HCT116 (cell line): ENCODE measurements at regions not wholly inside any gene's neighbourhood (a gene's known extent, or its start where the extent isn't known, plus 50 kb on each side); places are given as distances from the start of the nearest gene placed in this dataset.

Experiments
- ATAC-seq: fragments of 200-7000 bp; cut with Tn5 transposase; 2 replicates; pipeline ENCODE4 v1.9.1; 2020; ENCODE audit warnings: mild to moderate bottlenecking, moderate library complexity
- BruUV-seq: library from RNA; stranded (reverse); fragments of 400-500 nt; replicated peaks from 2 replicates; lab custom pipeline; 2021; lab: Mats Ljungman, UMichigan
- CTCF ChIA-PET: fragments of 300-600 bp; sonication (Branson Sonifier 250); formaldehyde crosslinking; loops from one replicate; lab custom pipeline; 2021; ENCODE audit warnings: antibody characterized with exemption; lab: Charles Lee
- POLR2A ChIA-PET: fragments of 300-600, 350-600 bp; sonication (Branson Sonifier 250); formaldehyde crosslinking; loops from one replicate; lab custom pipeline; 2021; ENCODE audit warnings: antibody characterized with exemption; lab: Charles Lee
- RAD21 ChIA-PET, 2 experiments: fragments of 300-600 bp; sonication (Branson Sonifier 250); formaldehyde crosslinking; loops; one replicate each; lab custom pipeline; 2023; ENCODE audit warnings: low total read pairs in 2 of 2; ENCODE audit not compliant: uncharacterized antibody in 2 of 2, unreplicated experiment in 2 of 2, low non-redundant PET in 1 of 2; lab: Charles Lee
- DNase-seq: peaks from one replicate; pipeline ENCODE4 v3.0.0-alpha.2; 2010; ENCODE audit warnings: low read depth, low spot score
- H2AFZ ChIP-seq: fragments of 200-600 bp; shearing (Covaris generic), sonication (generic); 2 replicates; pipeline ENCODE4 v1.6.1; 2017; ENCODE audit warnings: low read depth, mixed run types, mixed read lengths, antibody characterized with exemption, low read length; ENCODE audit not compliant: poor library complexity, severe bottlenecking
- H3K27ac ChIP-seq: 2 replicates; pipeline ENCODE4 v1.5.1; 2012; ENCODE audit warnings: low read depth, low read length
- H3K27me3 ChIP-seq: fragments of 200-600 bp; sonication (generic); 2 replicates; pipeline ENCODE4 v1.6.1; 2016; ENCODE audit warnings: mixed run types, low read length, mixed read lengths; ENCODE audit not compliant: insufficient read depth
- H3K36me3 ChIP-seq, 2 experiments: fragments of 200-500 bp in 1 of 2; fragments of 200-600 bp in 1 of 2; sonication (Bioruptor generic) in 1 of 2; sonication (generic) in 1 of 2; 2 replicates each; pipeline versions ENCODE4 v1.5.1 to v1.6.1; 2014 to 2016; ENCODE audit warnings: low read length in 2 of 2, inconsistent platforms in 1 of 2, mixed read lengths in 1 of 2, mixed run types in 1 of 2; ENCODE audit not compliant: insufficient read depth in 2 of 2, control insufficient read depth in 1 of 2
- H3K4me1 ChIP-seq, 2 experiments: fragments of 200-600 bp in 1 of 2; sonication (generic) in 1 of 2; 2 replicates each; pipeline versions ENCODE4 v1.5.1 to v1.6.1; 2012 to 2017; ENCODE audit warnings: low read length in 2 of 2, inconsistent platforms in 1 of 2, mild to moderate bottlenecking in 1 of 2, mixed read lengths in 1 of 2, mixed run types in 1 of 2, moderate library complexity in 1 of 2; ENCODE audit not compliant: insufficient read depth in 2 of 2, control insufficient read depth in 1 of 2
- H3K4me2 ChIP-seq: fragments of 200-600 bp; sonication (generic); 2 replicates; pipeline ENCODE4 v1.6.1; 2017; ENCODE audit warnings: mixed run types, low read length, mixed read lengths
- H3K4me3 ChIP-seq, 2 experiments: fragments of 200-600 bp in 1 of 2; sonication (generic) in 1 of 2; replicated peaks in 1 of 2; 2 replicates each; pipeline ENCODE4 v1.5.1; 2011 to 2016; ENCODE audit warnings: low read length in 2 of 2, control low read depth in 1 of 2, low read depth in 1 of 2, mild to moderate bottlenecking in 1 of 2, mixed read lengths in 1 of 2, mixed run types in 1 of 2
- H3K79me2 ChIP-seq: fragments of 200-600 bp; sonication (generic); 2 replicates; pipeline ENCODE4 v1.6.1; 2017; ENCODE audit warnings: mild to moderate bottlenecking, mixed run types, low read length, moderate library complexity, mixed read lengths; ENCODE audit not compliant: insufficient read depth
- H3K9ac ChIP-seq: fragments of 200-600 bp; sonication (generic); 2 replicates; pipeline ENCODE4 v1.6.1; 2016; ENCODE audit warnings: low read length, mixed read lengths
- H3K9me2 ChIP-seq: fragments of 200-600 bp; sonication (generic), shearing (Covaris generic); 2 replicates; pipeline ENCODE4 v1.6.1; 2017; ENCODE audit warnings: mixed run types, mild to moderate bottlenecking, moderate library complexity; ENCODE audit not compliant: insufficient read depth
- H3K9me3 ChIP-seq, 2 experiments: fragments of 200-500 bp in 1 of 2; fragments of 200-600 bp in 1 of 2; sonication (Bioruptor generic) in 1 of 2; sonication (generic) in 1 of 2; 2 replicates each; pipeline ENCODE4 v1.6.1; 2014 to 2017; ENCODE audit warnings: low read length in 2 of 2, mixed read lengths in 2 of 2, inconsistent platforms in 1 of 2, low read depth in 1 of 2, mild to moderate bottlenecking in 1 of 2, mixed run types in 1 of 2, moderate library complexity in 1 of 2; ENCODE audit not compliant: control insufficient read depth in 1 of 2, insufficient read depth in 1 of 2
- H4K20me1 ChIP-seq: fragments of 200-600 bp; sonication (generic), shearing (Covaris generic); 2 replicates; pipeline ENCODE4 v1.6.1; 2017; ENCODE audit warnings: mixed run types, mild to moderate bottlenecking, moderate library complexity; ENCODE audit not compliant: insufficient read depth
- CEBPB ChIP-seq: IDR thresholded peaks from 2 replicates; pipeline ENCODE4 v1.6.1; 2012; ENCODE audit warnings: low read depth
- EGR1 ChIP-seq: IDR thresholded peaks from 2 replicates; pipeline ENCODE4 v1.6.1; 2012; ENCODE audit warnings: low read depth
- ELF1 ChIP-seq: IDR thresholded peaks from 2 replicates; pipeline ENCODE4 v1.6.1; 2012; ENCODE audit warnings: low read depth, borderline replicate concordance
- EZH2 ChIP-seq: fragments of 200-600 bp; sonication (generic); IDR thresholded peaks from 2 replicates; pipeline ENCODE4 v1.6.1; 2017; ENCODE audit warnings: antibody characterized with exemption, mixed run types
- EZH2phosphoT487 ChIP-seq: fragments of 200-600 bp; IDR thresholded peaks from 2 replicates; pipeline ENCODE4 v1.6.1; 2018; ENCODE audit warnings: antibody characterized with exemption, borderline replicate concordance
- FOSL1 ChIP-seq: IDR thresholded peaks from 2 replicates; pipeline ENCODE4 v1.6.1; 2012; ENCODE audit warnings: low read depth
- JUND ChIP-seq: IDR thresholded peaks from 2 replicates; pipeline ENCODE4 v1.6.1; 2012
- POLR2A ChIP-seq: IDR thresholded peaks from 2 replicates; pipeline ENCODE4 v1.7.0; 2011; ENCODE audit warnings: borderline replicate concordance; ENCODE audit not compliant: insufficient read depth, insufficient read length; ENCODE audit errors: extremely low read depth
- POLR2AphosphoS5 ChIP-seq: IDR thresholded peaks from 2 replicates; pipeline ENCODE4 v1.6.1; 2011; ENCODE audit warnings: mild to moderate bottlenecking, low read depth, low read length, moderate library complexity
- SIN3A ChIP-seq: IDR thresholded peaks from 2 replicates; pipeline ENCODE4 v1.6.1; 2012; ENCODE audit warnings: low read depth
- TCF7L2 ChIP-seq: IDR thresholded peaks from 2 replicates; pipeline ENCODE4 v1.7.0; 2011; ENCODE audit warnings: borderline replicate concordance, inconsistent platforms; ENCODE audit not compliant: insufficient read depth, insufficient read length; ENCODE audit errors: extremely low read depth
- ZFX ChIP-seq: fragments of 450-650 bp; IDR thresholded peaks from 2 replicates; pipeline ENCODE4 v1.6.1; 2017
- ZNF274 ChIP-seq: fragments of 200-500 bp; sonication (Bioruptor generic); IDR thresholded peaks from 2 replicates; pipeline ENCODE4 v1.6.1; 2014; ENCODE audit warnings: mild to moderate bottlenecking, low read depth, low read length, inconsistent platforms
- intact Hi-C: fragments of 100-400 bp; cut with micrococcal nuclease; formaldehyde crosslinking; loops from 2 replicates; pipeline ENCODE4 v1.10.0; 2022
- TF ChIP-seq, protein P1 (sequence below): IDR thresholded peaks from 2 replicates; pipeline ENCODE4 v1.6.1; 2012
- TF ChIP-seq, protein P2 (sequence below), 3 experiments: fragments of 200-600 bp in 1 of 3; sonication (generic) in 1 of 3; IDR thresholded peaks in 2 of 3; conservative IDR thresholded peaks in 1 of 3; 2 replicates each; pipeline ENCODE4 v1.5.1; 2012 to 2017; ENCODE audit warnings: low read depth in 2 of 3, low read length in 2 of 3, antibody characterized with exemption in 1 of 3, borderline replicate concordance in 1 of 3, control low read depth in 1 of 3, mild to moderate bottlenecking in 1 of 3, mixed read lengths in 1 of 3, mixed run types in 1 of 3, moderate library complexity in 1 of 3; ENCODE audit not compliant: insufficient read depth in 1 of 3
- TF ChIP-seq, protein P3 (sequence below): IDR thresholded peaks from 2 replicates; pipeline ENCODE4 v1.6.1; 2012; ENCODE audit warnings: low read depth
- TF ChIP-seq, protein P4 (sequence below): IDR thresholded peaks from 2 replicates; pipeline ENCODE4 v1.6.1; 2011; ENCODE audit warnings: mild to moderate bottlenecking, low read length, moderate library complexity; ENCODE audit not compliant: insufficient replicate concordance; ENCODE audit errors: extremely low read depth

DNA sequence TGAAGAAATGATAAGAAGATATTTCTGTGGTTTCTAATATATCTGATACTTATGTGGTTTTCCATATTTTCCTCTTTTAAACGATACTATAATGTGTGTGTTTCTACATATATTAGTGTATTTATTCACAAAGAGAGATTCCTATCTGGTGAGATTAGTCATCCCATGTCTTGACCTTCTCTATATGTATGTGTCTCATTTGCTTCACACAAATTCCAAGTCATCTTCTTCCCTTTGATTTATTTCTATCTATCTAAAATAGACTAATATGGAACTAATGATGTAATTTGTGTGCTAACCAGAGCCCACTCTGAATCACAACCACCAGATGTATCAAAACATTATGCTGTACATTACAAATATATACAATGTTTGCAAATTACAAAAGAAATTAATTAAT lies 154.7 kb upstream of the KCNMB2 start:
- ChIA-PET RAD21 (no interaction called here), POLR2A (no interaction called here)
- Histone ChIP-seq H3K27me3 (no peaks in the 10 kb centered on the region), H2AFZ (no peak overlapping the region), H3K4me2 (no peak overlapping the region), H3K4me3 (no peak overlapping the region), H3K79me2 (no peaks in the 10 kb centered on the region), H3K4me1 (no peaks in the 10 kb centered on the region), H3K27ac (no peak overlapping the region), H3K36me3 (no peaks in the 10 kb centered on the region)
- DNase-seq (no peak), ATAC-seq (no peak)
- TF ChIP-seq CEBPB, result no peak
- TF ChIP-seq FOSL1, result no peak
- TF ChIP-seq ZNF274, result no peak
- no peak for TF ChIP-seq EZH2
- no peak for TF ChIP-seq EGR1
- TF ChIP-seq, protein P1, sequence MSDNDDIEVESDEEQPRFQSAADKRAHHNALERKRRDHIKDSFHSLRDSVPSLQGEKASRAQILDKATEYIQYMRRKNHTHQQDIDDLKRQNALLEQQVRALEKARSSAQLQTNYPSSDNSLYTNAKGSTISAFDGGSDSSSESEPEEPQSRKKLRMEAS, result no peak
- TF ChIP-seq, protein P2, sequence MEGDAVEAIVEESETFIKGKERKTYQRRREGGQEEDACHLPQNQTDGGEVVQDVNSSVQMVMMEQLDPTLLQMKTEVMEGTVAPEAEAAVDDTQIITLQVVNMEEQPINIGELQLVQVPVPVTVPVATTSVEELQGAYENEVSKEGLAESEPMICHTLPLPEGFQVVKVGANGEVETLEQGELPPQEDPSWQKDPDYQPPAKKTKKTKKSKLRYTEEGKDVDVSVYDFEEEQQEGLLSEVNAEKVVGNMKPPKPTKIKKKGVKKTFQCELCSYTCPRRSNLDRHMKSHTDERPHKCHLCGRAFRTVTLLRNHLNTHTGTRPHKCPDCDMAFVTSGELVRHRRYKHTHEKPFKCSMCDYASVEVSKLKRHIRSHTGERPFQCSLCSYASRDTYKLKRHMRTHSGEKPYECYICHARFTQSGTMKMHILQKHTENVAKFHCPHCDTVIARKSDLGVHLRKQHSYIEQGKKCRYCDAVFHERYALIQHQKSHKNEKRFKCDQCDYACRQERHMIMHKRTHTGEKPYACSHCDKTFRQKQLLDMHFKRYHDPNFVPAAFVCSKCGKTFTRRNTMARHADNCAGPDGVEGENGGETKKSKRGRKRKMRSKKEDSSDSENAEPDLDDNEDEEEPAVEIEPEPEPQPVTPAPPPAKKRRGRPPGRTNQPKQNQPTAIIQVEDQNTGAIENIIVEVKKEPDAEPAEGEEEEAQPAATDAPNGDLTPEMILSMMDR (IDR thresholded peaks at IDR 0.05 in 2 of 3, conservative IDR thresholded peaks at IDR 0.05 in 1 of 3; ENCODE audit: borderline replicate concordance in 1 of 3, insufficient read depth in 1 of 3, low read depth in 2 of 3, low read length in 2 of 3), result no peak
- TF ChIP-seq POLR2A, result no peak
- TF ChIP-seq EZH2phosphoT487, result no peak
- TF ChIP-seq JUND, result no peak
- TF ChIP-seq TCF7L2, result no peak
- TF ChIP-seq, protein P3, sequence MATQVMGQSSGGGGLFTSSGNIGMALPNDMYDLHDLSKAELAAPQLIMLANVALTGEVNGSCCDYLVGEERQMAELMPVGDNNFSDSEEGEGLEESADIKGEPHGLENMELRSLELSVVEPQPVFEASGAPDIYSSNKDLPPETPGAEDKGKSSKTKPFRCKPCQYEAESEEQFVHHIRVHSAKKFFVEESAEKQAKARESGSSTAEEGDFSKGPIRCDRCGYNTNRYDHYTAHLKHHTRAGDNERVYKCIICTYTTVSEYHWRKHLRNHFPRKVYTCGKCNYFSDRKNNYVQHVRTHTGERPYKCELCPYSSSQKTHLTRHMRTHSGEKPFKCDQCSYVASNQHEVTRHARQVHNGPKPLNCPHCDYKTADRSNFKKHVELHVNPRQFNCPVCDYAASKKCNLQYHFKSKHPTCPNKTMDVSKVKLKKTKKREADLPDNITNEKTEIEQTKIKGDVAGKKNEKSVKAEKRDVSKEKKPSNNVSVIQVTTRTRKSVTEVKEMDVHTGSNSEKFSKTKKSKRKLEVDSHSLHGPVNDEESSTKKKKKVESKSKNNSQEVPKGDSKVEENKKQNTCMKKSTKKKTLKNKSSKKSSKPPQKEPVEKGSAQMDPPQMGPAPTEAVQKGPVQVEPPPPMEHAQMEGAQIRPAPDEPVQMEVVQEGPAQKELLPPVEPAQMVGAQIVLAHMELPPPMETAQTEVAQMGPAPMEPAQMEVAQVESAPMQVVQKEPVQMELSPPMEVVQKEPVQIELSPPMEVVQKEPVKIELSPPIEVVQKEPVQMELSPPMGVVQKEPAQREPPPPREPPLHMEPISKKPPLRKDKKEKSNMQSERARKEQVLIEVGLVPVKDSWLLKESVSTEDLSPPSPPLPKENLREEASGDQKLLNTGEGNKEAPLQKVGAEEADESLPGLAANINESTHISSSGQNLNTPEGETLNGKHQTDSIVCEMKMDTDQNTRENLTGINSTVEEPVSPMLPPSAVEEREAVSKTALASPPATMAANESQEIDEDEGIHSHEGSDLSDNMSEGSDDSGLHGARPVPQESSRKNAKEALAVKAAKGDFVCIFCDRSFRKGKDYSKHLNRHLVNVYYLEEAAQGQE, result no peak
- TF ChIP-seq, protein P4, sequence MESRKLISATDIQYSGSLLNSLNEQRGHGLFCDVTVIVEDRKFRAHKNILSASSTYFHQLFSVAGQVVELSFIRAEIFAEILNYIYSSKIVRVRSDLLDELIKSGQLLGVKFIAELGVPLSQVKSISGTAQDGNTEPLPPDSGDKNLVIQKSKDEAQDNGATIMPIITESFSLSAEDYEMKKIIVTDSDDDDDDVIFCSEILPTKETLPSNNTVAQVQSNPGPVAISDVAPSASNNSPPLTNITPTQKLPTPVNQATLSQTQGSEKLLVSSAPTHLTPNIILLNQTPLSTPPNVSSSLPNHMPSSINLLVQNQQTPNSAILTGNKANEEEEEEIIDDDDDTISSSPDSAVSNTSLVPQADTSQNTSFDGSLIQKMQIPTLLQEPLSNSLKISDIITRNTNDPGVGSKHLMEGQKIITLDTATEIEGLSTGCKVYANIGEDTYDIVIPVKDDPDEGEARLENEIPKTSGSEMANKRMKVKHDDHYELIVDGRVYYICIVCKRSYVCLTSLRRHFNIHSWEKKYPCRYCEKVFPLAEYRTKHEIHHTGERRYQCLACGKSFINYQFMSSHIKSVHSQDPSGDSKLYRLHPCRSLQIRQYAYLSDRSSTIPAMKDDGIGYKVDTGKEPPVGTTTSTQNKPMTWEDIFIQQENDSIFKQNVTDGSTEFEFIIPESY, result no peak
- TF ChIP-seq ELF1, result no peak
- TF ChIP-seq ZFX, result no peak
- no peak for TF ChIP-seq SIN3A
- TF ChIP-seq POLR2AphosphoS5, result no peak
- TF ChIP-seq, all 23 proteins: peak for 0
- H3K9me2 ChIP-seq, result no peaks in the 10 kb centered on the region
- H3K9me3 ChIP-seq, result no peaks in the 10 kb centered on the region
- CTCF ChIA-PET, result no interaction called here
- H3K9ac ChIP-seq, result no peak overlapping the region
- BruUV-seq, result no TSS peak
- H4K20me1 ChIP-seq, result no peaks in the 10 kb centered on the region
- intact Hi-C loops, result no loop called here
